ENCODE measurements at regions not wholly inside any gene's neighbourhood (a gene's known extent, or its start where the extent isn't known, plus 50 kb on each side); places are given as distances from the start of the nearest gene placed in this dataset.

DNA sequence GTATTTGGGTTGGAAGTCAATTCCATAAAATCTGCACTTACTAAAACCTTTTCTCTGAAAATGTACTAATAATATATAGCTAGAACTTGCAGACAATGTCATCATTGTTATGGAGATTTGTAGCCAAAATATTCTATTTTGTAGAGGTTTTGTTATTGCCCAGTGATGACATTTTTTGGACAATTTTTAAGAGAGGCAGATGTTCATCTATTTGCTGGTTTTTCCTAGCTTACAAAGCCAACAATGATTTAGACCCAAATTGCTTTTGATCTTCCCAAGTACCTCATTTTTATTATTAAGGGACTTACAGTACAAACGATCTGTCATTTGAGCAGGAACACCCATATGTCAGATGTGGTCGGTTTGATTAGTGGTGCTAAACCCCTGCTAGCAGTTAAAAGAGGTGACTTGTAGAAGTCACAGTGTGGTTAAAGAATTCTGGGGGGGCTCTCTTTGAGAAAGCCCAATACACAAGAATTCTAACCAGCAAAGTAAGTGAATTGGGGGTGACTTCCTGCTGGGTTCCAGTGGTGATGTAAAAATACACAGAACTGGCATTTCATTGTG, 136.2 kb downstream of the KIT start:
- TF ChIP-seq CTCF (IDR thresholded peaks at IDR 0.05): no peak
- Histone ChIP-seq H3K4me1 (no peaks in the 10 kb centered on the region), H3K36me3 (no peaks in the 10 kb centered on the region), H3K27ac (no peak overlapping the region), H3K4me3 (no peak overlapping the region), H3K9me3 (no peaks in the 10 kb centered on the region), H3K27me3 (ENCODE audit: low read depth) (no peaks in the 10 kb centered on the region)
- ATAC-seq (no peak), DNase-seq (no peak)
- intact Hi-C loops (cut with DNase I): no loop called here

Measured in lower lobe of right lung (tissue), 2 donors.